GM20000 (cell line): ENCODE measurements at regions not wholly inside any gene's neighbourhood (a gene's known extent, or its start where the extent isn't known, plus 50 kb on each side); places are given as distances from the start of the nearest gene placed in this dataset.

Experiments used
- DNase-seq: peaks from one replicate; pipeline ENCODE4 v3.0.0; 2012; ENCODE audit warnings: low spot score
- TF ChIP-seq, protein P1 (sequence below): IDR thresholded peaks from 2 replicates; pipeline ENCODE4 v1.5.1; 2012; ENCODE audit warnings: mild to moderate bottlenecking, control low read depth; ENCODE audit errors: extremely low read depth, missing control alignments

GRCh38 chr10:33945051-33945450 lies 610.6 kb upstream of the NRP1 start:
- TF ChIP-seq, protein P1, sequence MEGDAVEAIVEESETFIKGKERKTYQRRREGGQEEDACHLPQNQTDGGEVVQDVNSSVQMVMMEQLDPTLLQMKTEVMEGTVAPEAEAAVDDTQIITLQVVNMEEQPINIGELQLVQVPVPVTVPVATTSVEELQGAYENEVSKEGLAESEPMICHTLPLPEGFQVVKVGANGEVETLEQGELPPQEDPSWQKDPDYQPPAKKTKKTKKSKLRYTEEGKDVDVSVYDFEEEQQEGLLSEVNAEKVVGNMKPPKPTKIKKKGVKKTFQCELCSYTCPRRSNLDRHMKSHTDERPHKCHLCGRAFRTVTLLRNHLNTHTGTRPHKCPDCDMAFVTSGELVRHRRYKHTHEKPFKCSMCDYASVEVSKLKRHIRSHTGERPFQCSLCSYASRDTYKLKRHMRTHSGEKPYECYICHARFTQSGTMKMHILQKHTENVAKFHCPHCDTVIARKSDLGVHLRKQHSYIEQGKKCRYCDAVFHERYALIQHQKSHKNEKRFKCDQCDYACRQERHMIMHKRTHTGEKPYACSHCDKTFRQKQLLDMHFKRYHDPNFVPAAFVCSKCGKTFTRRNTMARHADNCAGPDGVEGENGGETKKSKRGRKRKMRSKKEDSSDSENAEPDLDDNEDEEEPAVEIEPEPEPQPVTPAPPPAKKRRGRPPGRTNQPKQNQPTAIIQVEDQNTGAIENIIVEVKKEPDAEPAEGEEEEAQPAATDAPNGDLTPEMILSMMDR, result no peak
- DNase-seq, result no peak

DNA sequence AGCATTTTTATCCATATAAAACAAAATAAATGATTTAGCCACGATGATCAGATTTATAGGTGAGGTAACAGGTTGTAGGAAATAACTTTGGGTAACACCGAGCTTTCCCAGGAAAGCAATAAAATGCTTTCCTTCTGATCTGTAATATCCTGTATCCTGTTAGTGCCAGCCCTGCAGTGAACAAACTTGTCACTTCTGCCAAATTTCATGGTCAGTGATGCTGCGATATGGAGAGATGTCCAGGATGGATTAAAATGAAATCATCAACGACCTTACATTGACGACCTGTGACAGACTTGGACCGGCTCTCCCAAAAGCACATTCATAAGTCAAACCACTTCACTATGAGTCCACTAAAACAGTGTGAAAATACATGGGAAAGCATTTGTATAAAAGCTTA lies 608.0 kb upstream of the NRP1 start:
- TF ChIP-seq, protein P1, result no peak

GRCh38 chr10:33939892-33940291 lies 605.4 kb upstream of the NRP1 start:
- TF ChIP-seq, protein P1, result no peak
- DNase-seq, result no peak

More for the DNA sequence above, 608.0 kb upstream of the NRP1 start:
- no peak for DNase-seq

GRCh38 chr10:33939410-33939809 lies 604.9 kb upstream of the NRP1 start:
- TF ChIP-seq, protein P1, result no peak
- no peak for DNase-seq

GRCh38 chr10:33938001-33938400 lies 603.5 kb upstream of the NRP1 start:
- TF ChIP-seq, protein P1, result no peak
- no peak for DNase-seq

GRCh38 chr10:33937036-33937730 lies 602.7 kb upstream of the NRP1 start:
- TF ChIP-seq, protein P1, result no peak
- no peak for DNase-seq

DNA sequence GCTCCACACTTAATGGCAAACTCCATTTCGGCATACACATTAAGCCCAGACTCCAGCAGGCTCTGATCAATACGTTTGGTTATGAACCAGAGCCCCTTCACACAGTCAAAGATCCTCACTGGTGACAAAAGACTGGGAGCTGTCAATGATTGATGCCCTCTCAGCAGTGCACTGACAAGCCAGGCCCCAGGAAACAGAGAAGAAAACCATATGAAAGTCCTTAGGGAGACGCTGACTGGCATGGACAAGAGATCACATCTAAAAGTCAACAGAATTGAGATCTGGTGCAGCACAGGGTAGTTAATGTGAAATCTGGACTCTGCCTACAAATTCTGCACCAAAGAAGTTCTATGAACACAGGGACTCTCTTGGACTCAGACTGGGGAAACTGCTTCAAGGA lies 600.9 kb upstream of the NRP1 start:
- DNase-seq, result no peak
- TF ChIP-seq, protein P1, result no peak
